Jurkat, Clone E6-1 (cell line): ENCODE measurements at regions not wholly inside any gene's neighbourhood (a gene's known extent, or its start where the extent isn't known, plus 50 kb on each side); places are given as distances from the start of the nearest gene placed in this dataset.

Experiments
- DNase-seq: peaks from one replicate; pipeline ENCODE4 v3.0.0-alpha.2; 2011; ENCODE audit warnings: low read depth, low spot score
- H3K4me3 ChIP-seq: 2 replicates; pipeline ENCODE4 v1.5.1; 2011; ENCODE audit warnings: mild to moderate bottlenecking, low read length, control low read depth, moderate library complexity

DNA sequence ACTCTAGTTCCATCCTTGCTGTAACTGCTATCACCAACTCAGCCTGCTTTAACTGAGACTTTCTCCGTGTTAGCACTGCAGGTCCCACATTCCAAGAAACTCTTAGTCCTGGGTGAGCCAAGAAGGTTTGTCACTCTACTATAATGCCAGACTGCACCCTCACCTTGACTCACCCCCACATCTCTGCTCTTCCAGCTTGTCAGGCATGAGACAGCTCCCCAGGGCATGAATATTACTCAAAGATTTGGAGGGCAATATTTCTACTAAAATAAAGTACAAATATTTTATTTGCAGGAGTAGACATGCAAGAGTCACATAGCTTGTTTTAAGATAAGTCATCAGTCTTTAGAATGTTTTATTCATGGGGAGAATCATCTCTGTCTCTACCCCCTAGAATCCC, 110.2 kb downstream of the MATN1 start:
- H3K4me3 ChIP-seq, result no peak overlapping the region
- DNase-seq, result no peak

- DNase-seq, result no peak
- H3K4me3 ChIP-seq, result no peak overlapping the region
These were observed 110.8 kb downstream of the MATN1 start for GRCh38 chr1:30612536-30613065.

DNA sequence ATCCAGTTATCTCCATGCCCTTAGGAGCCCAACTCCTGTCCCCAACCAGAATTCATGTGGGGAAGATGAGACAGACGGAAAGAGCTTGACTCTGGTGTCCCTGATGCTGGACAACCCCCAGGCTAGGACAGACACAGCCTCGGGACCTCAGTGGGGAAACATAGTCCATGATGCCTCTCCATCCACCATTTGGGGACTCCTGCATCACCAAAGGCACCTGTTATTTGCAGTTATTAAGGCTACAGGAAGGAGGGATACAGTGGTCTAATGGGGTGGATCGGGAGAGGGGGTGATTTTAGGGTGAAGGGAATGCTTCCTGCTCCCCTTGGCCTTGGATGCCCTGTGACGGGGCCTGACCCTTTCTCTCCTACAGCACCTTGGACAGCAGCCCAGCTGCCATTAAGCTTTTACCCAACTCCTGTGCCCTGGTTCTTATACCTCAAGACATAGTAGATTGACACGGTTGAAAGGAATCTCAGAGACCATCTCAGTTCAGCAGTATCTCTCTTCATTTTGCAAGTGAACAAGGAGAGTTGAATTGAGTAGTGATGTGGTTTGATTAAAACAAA, 111.6 kb downstream of the MATN1 start:
- no peak for DNase-seq
- no peak overlapping the region for H3K4me3 ChIP-seq

DNA sequence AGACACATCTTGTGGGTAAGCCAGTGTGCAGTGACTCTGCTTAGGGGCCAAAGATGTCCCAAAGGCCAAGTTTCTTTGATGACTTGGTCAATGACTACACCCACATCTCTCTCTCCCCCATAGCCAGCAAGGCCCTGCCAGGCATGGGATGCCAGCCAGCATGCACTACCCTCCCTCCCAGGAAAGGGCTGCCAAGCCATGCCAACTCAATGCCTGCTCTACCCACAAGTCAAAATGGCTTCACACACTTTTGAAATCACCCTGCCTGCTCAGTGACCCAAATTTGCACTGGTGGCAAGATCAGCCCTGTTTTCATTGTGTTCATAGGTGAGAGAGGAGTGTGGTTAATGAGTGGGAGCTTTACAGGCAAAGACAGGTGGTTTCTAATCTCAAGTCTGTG, 112.5 kb downstream of the MATN1 start:
- H3K4me3 ChIP-seq, result no peak overlapping the region
- DNase-seq, result no peak

DNA sequence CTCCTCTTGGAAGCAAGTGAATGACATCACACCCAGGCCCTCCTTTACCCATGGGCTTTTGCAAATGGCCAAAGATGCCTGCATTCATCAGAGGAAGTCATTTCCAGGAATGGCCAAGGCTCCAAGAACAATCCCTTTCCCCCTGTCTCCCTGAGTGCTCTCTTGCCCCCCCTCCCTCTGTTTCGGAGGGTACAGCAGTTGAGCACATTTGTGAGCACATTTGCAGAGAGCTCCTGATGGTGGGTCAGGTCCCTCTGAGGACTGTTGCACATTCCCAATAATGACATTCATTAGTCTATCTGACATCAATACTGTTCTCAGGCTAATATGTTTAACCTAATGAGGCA, 113.4 kb downstream of the MATN1 start:
- no peak overlapping the region for H3K4me3 ChIP-seq

DNA sequence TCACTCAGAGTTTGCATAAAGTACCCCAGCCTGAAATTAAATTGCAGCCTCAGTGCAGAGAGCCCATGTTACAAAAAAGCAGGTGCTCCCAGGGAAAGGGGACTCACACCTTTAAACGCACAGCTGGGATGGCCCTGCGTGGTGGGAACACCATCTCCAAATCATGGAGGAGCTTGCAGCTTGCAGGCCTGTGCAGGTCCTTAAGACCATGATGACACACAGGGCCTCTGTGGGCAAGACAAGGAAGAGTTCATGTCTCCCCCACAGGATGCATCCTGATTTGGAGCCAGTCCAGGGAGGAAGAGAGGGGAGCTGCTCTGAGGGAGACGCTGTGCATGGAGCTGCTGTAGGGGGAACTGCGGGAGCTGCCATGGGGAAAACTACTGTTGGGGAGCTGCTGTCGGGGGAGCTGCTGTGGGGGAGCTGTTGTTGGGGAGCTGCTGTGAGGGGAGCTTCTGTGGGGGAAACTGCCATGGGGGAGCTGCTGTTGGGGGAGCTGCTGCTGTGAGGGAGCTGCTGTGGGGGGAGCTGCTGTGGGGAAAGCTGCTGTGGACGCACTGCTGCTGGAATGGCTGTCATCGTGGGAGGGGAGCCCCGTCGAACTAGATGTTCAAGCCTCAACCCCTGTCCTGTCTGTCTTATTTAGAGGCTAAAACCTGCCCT, 113.9 kb downstream of the MATN1 start:
- H3K4me3 ChIP-seq, result no peak overlapping the region
- no peak for DNase-seq

More for the DNA sequence above, 113.4 kb downstream of the MATN1 start:
- no peak for DNase-seq

DNA sequence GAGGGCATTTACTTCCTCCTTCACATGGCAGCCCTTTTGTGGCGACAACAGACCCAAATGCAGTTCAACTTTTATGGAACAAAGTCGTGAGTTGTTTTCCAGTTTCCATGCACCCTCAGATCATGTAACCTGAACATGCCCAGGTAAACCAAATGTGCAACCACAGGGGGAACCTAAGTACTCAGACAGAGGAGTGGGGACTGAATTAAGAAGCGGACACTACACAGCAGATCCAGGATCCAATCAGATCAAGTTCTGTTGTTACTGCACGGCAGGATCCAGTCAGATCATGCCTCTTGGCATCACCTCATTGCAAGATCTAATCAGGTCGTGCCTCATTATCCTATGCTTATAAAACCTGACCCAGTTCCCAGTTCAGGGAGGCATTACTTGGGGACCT, 115.7 kb downstream of the MATN1 start:
- H3K4me3 ChIP-seq, result no peak overlapping the region
- no peak for DNase-seq

DNA sequence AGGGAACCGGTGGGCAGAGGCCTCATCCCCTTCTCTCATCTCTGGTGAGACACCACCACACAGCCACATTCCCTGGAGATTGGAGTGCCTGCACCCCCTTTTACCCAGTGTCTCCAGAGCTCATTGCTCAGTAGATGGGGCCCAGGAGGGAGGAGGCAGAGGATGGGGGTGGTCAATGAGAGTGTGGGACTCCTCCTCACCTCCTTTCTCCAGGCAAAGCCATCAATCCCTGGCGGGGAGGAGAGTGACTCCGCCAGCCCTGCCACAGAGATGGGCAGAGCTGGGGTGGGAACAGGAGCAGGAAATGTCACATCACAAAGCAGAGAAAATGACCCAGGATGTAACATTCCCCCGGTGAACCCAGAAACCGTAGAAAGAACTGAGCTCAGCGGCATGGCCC, 117.2 kb downstream of the MATN1 start:
- no peak overlapping the region for H3K4me3 ChIP-seq
- DNase-seq, result no peak

DNA sequence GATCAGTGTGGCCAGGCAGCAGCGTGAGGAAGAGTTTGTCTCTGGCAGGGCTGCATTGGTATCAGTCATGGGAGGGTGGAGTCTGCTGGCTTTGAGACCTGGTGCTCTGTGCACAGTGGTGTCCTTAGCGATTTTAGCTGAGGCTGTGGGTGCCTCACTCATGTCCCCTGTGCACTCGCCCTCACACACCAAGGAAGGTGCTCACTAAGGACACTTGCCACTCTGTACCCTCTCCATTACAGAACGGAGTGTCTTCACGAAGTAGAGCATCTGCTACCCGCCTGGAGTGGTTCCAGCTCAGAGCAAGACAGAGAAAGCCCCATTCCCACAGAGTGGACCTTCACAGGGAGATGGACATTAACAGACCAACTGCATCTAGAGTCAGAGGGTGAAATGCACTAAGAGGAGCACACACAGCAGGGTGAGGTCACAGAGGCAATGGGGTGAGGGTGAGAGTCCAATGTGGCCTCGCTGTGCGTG, 117.9 kb downstream of the MATN1 start:
- H3K4me3 ChIP-seq, result no peak overlapping the region

DNA sequence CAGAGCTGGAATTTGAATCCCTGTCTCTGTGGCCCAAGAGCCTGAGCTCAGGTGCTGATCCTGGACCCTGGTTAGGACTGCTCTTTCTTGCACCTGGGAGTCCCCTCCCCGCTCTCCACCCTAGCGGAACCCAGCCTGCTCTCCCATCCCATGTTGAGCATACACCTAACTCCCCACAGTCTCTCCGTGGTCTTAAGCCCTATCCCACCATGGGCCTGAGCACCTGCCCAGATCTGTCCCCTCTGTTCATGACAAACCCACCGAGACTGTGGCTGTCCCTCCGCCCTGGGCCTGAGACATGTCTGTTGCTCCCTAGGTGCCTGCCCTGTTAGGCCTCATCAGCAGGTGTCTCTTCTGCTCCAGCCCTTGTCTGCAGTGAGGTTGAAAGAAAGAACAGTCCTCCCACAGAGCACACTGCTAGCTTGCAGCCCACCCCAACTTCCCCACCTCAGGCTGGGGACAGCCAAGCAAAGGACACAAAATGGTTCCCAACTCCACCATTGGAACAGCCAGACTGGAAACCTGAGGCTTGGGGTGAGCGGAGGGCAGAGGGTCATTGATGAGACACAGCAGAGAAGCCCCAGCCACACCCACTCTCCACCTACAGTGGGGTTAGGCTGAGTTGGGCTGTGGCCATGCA, 118.5 kb downstream of the MATN1 start:
- no peak overlapping the region for H3K4me3 ChIP-seq
- no peak for DNase-seq

More for the DNA sequence above, 117.9 kb downstream of the MATN1 start:
- DNase-seq, result no peak

DNA sequence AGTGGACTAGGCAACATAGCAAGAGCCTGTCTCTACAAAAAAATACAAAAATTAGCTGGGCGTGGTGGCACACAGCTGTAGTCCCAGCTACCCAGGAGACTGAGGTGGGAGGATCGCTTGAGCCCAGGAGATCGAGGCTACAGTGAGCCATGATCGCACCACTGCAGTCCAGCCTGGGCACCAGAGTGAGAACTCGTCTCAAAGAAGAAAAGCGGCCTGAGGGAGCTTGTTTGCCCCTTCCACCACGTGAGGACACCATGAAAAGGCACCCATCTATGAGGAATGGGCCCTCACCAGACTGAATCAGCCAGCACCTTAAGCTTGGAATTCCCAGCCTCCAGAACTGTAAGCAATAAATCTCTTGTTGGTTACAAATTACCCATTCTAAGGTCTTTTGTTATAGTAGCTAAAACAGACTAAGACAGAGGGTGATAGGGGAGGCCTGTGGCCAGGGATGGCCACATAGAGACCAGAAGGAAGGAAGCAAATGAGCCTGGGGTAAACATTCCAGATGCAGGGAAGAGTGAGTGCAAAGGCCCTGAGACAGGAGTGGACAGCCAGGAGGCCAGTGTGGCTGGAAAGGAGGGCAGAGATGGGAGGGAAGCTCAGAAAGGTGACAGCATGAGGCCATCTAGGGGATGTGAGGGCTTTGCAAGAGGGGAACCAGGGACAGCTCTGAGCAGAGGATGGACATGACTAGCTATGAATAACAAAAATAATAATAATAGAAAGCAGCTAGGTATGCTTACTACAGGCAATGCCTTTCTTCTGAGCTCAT, 120.1 kb downstream of the MATN1 start:
- DNase-seq, result no peak
- H3K4me3 ChIP-seq, result no peak overlapping the region

GRCh38 chr1:30601316-30602085, 121.9 kb downstream of the MATN1 start:
- H3K4me3 ChIP-seq, result no peak overlapping the region
- no peak for DNase-seq

DNA sequence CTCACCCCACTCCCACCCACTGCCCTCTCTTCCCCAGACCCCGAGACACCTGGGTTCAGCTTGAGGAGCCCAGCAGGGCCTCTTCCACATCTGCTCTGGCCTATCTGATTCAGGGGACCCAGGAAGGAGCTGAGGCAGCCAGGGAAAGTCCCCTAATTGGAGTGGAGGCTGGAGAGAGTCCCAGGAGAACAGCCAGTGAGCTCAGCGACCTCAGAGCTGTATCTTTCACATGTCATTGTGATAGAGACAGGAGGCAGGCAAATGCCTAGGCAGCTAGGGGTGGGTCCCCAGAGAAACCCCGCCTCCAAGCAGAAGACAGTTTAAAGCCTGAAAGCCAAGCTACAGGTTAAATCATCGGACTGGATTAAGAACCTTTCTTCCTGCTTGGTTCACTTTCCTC, 122.7 kb downstream of the MATN1 start:
- no peak for DNase-seq
- H3K4me3 ChIP-seq, result no peak overlapping the region

DNA sequence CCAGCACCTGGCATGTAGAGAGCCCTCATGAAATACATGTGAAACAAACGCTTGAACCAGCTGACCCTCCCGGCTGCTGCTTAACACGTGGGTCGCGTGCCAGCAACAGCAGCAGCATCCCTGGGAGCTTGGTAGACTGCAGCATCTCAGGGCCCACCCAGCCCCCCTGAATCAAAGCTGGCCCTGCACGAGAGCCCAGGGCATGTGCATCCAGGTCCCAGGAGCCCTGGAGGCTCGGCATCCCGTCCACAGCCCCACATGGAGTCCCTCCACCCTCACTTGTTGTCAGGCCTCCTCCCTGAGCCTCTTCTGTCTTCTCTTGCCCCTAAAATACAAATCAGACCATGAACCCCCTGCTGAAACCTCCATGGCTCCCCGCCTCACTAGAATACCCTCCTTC, 123.1 kb downstream of the MATN1 start:
- no peak for DNase-seq
- H3K4me3 ChIP-seq, result no peak overlapping the region

- H3K4me3 ChIP-seq, result no peak overlapping the region
- no peak for DNase-seq
These were observed 123.7 kb downstream of the MATN1 start for GRCh38 chr1:30599721-30600120.

GRCh38 chr1:30598571-30599114, 124.7 kb downstream of the MATN1 start:
- H3K4me3 ChIP-seq, result no peak overlapping the region
- DNase-seq, result no peak

- DNase-seq, result no peak
- H3K4me3 ChIP-seq, result no peak overlapping the region
These were observed 125.7 kb downstream of the MATN1 start for GRCh38 chr1:30597711-30598110.

DNA sequence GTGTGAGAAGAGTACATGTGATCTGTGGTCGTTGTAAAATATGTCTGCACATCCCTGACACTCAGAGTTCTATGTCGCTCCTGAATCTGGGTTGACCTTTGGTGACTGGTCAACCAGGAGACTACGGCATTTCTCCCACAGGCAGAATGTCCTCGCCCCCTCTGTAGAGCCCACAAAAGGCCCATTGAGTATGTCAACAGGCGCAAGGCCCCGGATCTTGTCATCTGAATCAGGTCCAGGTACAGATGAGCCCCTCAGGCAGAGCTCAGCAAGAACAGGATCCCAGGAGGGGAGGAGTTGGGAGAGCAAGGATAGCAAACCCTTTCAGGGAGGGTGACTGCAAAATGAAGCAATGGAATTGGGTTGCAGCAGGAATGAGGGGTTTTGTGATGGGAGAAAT, 126.5 kb downstream of the MATN1 start:
- no peak overlapping the region for H3K4me3 ChIP-seq
- no peak for DNase-seq

GRCh38 chr1:30596470-30596869, 126.9 kb downstream of the MATN1 start:
- no peak overlapping the region for H3K4me3 ChIP-seq
- DNase-seq, result no peak
